ENCODE measurements at regions not wholly inside any gene's neighbourhood (a gene's known extent, or its start where the extent isn't known, plus 50 kb on each side); places are given as distances from the start of the nearest gene placed in this dataset.

GRCh38 chr4:27318740-27319139 lies 458.1 kb downstream of the STIM2 start:
- POLR2A ChIA-PET (ENCODE audit: unreplicated experiment), result no interaction called here
- no peak overlapping the region for H3K4me3 ChIP-seq
- peak in 1 of 2 experiments; percentile 24 for DNase-seq
- TF ChIP-seq CTCF (conservative IDR thresholded peaks at IDR 0.05) (0 out of 2 replicates have a peak, but pooled peaks have one; percentile 24), EZH2 (IDR thresholded peaks at IDR 0.05; ENCODE audit: low read depth) (no peak)
- no peaks in the 10 kb centered on the region for H3K27me3 ChIP-seq (ENCODE audit: insufficient read depth, low read depth)
- H2AFZ ChIP-seq, result no peak overlapping the region
- H4K20me1 ChIP-seq (ENCODE audit: insufficient read depth), result no peaks in the 10 kb centered on the region
- intact Hi-C loops (cut with micrococcal nuclease; ENCODE audit: unreplicated experiment), result loop anchor here (1.0 kb wide), 1 partner anchor 270 kb away; no protein-coding TSS in a partner anchor
- no peaks in the 10 kb centered on the region for H3K9me2 ChIP-seq (ENCODE audit: insufficient read depth)
- no peak overlapping the region for H3K4me2 ChIP-seq
- H3K27ac ChIP-seq, result no peak overlapping the region
- CTCF ChIA-PET, result interaction anchor here (1.1 kb wide), 1 partner anchor 270 kb away, joined by 8 read pairs; no protein-coding TSS in a partner anchor
- H3K79me2 ChIP-seq (ENCODE audit: low read depth), result no peaks in the 10 kb centered on the region
- no peaks in the 10 kb centered on the region for H3K36me3 ChIP-seq (ENCODE audit: low read depth)
- H3K4me1 ChIP-seq (replicated peaks; ENCODE audit: insufficient read depth), result no peaks in the 10 kb centered on the region
- H3K9me3 ChIP-seq (ENCODE audit: insufficient read depth, low read depth), result no peaks in the 10 kb centered on the region
- H3F3A ChIP-seq (ENCODE audit: insufficient read depth, low read depth), result no peaks in the 10 kb centered on the region
- no TSS peak for BruUV-seq (replicated peaks)

GRCh38 chr4:27326991-27327390 lies 466.4 kb downstream of the STIM2 start:
- Histone ChIP-seq H4K20me1 (ENCODE audit: insufficient read depth) (no peaks in the 10 kb centered on the region), H3K27me3 (ENCODE audit: insufficient read depth, low read depth) (no peaks in the 10 kb centered on the region), H3K4me2 (no peak overlapping the region), H3K9me2 (ENCODE audit: insufficient read depth) (no peaks in the 10 kb centered on the region), H3K9me3 (ENCODE audit: insufficient read depth, low read depth) (no peaks in the 10 kb centered on the region), H3K27ac (no peak overlapping the region), H3F3A (ENCODE audit: insufficient read depth, low read depth) (no peaks in the 10 kb centered on the region), H2AFZ (no peak overlapping the region), H3K4me1 (replicated peaks; ENCODE audit: insufficient read depth) (no peaks in the 10 kb centered on the region), H3K79me2 (ENCODE audit: low read depth) (no peaks in the 10 kb centered on the region), H3K4me3 (no peak overlapping the region), H3K36me3 (ENCODE audit: low read depth) (no peaks in the 10 kb centered on the region)
- intact Hi-C loops (cut with micrococcal nuclease; ENCODE audit: unreplicated experiment), result no loop called here
- ChIA-PET CTCF (no interaction called here), POLR2A (ENCODE audit: unreplicated experiment) (no interaction called here)
- no peak for TF ChIP-seq EZH2 (IDR thresholded peaks at IDR 0.05; ENCODE audit: low read depth)
- no peak for TF ChIP-seq CTCF (conservative IDR thresholded peaks at IDR 0.05)
- no TSS peak for BruUV-seq (replicated peaks)
- DNase-seq, result no peak

- H3K79me2 ChIP-seq (ENCODE audit: low read depth), result no peaks in the 10 kb centered on the region
- ChIA-PET POLR2A (ENCODE audit: unreplicated experiment) (no interaction called here), CTCF (no interaction called here)
- TF ChIP-seq EZH2 (IDR thresholded peaks at IDR 0.05; ENCODE audit: low read depth), result no peak
- TF ChIP-seq CTCF (conservative IDR thresholded peaks at IDR 0.05), result no peak
- BruUV-seq (replicated peaks), result no TSS peak
- no peaks in the 10 kb centered on the region for H3K36me3 ChIP-seq (ENCODE audit: low read depth)
- H3K27me3 ChIP-seq (ENCODE audit: insufficient read depth, low read depth), result no peaks in the 10 kb centered on the region
- H3F3A ChIP-seq (ENCODE audit: insufficient read depth, low read depth), result no peaks in the 10 kb centered on the region
- H3K9me2 ChIP-seq (ENCODE audit: insufficient read depth), result no peaks in the 10 kb centered on the region
- no peak for DNase-seq
- H3K4me1 ChIP-seq (replicated peaks; ENCODE audit: insufficient read depth), result no peaks in the 10 kb centered on the region
- no peak overlapping the region for H3K27ac ChIP-seq
- intact Hi-C loops (cut with micrococcal nuclease; ENCODE audit: unreplicated experiment), result no loop called here
- no peak overlapping the region for H2AFZ ChIP-seq
- H4K20me1 ChIP-seq (ENCODE audit: insufficient read depth), result no peaks in the 10 kb centered on the region
- H3K4me2 ChIP-seq, result no peak overlapping the region
- no peak overlapping the region for H3K4me3 ChIP-seq
- no peaks in the 10 kb centered on the region for H3K9me3 ChIP-seq (ENCODE audit: insufficient read depth, low read depth)
Observed at GRCh38 chr4:27327421-27328181, 467.0 kb downstream of the STIM2 start.
